Gastrocnemius medialis (tissue), 4 donors: ENCODE measurements at regions not wholly inside any gene's neighbourhood (a gene's known extent, or its start where the extent isn't known, plus 50 kb on each side); places are given as distances from the start of the nearest gene placed in this dataset.

Source experiments
- POLR2A ChIP-seq, 2 donors: fragments of 450-650 bp; IDR thresholded peaks; one replicate each; pipeline ENCODE4 v1.6.1; 2017; ENCODE audit warnings: antibody characterized with exemption in 2 of 2, mild to moderate bottlenecking in 2 of 2, moderate library complexity in 2 of 2
- TF ChIP-seq, protein P1 (sequence below), 5 experiments: fragments of 450-650 bp in 3 of 5; fragments of 200-600 bp in 2 of 5; sonication (generic) in 2 of 5; IDR thresholded peaks in 4 of 5; conservative IDR thresholded peaks in 1 of 5; 1 replicate in 4 of 5; 2 replicates in 1 of 5; pipeline ENCODE4 v1.5.1; 2016 to 2019; ENCODE audit warnings: antibody characterized with exemption in 5 of 5, mild to moderate bottlenecking in 3 of 5, moderate library complexity in 3 of 5

- no peak for TF ChIP-seq POLR2A (IDR thresholded peaks at IDR 0.05)
- TF ChIP-seq, protein P1, sequence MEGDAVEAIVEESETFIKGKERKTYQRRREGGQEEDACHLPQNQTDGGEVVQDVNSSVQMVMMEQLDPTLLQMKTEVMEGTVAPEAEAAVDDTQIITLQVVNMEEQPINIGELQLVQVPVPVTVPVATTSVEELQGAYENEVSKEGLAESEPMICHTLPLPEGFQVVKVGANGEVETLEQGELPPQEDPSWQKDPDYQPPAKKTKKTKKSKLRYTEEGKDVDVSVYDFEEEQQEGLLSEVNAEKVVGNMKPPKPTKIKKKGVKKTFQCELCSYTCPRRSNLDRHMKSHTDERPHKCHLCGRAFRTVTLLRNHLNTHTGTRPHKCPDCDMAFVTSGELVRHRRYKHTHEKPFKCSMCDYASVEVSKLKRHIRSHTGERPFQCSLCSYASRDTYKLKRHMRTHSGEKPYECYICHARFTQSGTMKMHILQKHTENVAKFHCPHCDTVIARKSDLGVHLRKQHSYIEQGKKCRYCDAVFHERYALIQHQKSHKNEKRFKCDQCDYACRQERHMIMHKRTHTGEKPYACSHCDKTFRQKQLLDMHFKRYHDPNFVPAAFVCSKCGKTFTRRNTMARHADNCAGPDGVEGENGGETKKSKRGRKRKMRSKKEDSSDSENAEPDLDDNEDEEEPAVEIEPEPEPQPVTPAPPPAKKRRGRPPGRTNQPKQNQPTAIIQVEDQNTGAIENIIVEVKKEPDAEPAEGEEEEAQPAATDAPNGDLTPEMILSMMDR (IDR thresholded peaks at IDR 0.05 in 4 of 5, conservative IDR thresholded peaks at IDR 0.05 in 1 of 5), result no peak
These were observed 481.4 kb downstream of the MAFB start for GRCh38 chr20:40207655-40208054.
